CD4-positive, alpha-beta T cell (primary cell): ENCODE measurements at regions not wholly inside any gene's neighbourhood (a gene's known extent, or its start where the extent isn't known, plus 50 kb on each side); places are given as distances from the start of the nearest gene placed in this dataset.
"Not testable (repeated sequence)": the region's sequence is repeated elsewhere in the genome, so short reads cannot be mapped to it uniquely, and the experiment has no call there.

Experiments
- ATAC-seq: fragments of 200-7000 bp; cut with Tn5 transposase; one replicate; pipeline ENCODE4 v1.10.0; 2022; ENCODE audit warnings: mild to moderate bottlenecking; ENCODE audit not compliant: poor library complexity
- CTCF ChIA-PET: fragments of 350-600 bp; sonication (Branson Sonifier 250); formaldehyde crosslinking; loops from one replicate; lab custom pipeline; 2021; ENCODE audit warnings: antibody characterized with exemption, inconsistent platforms; lab: Charles Lee
- POLR2A ChIA-PET: fragments of 350-600 bp; sonication (Branson Sonifier 250); formaldehyde crosslinking; loops from one replicate; lab custom pipeline; 2021; ENCODE audit warnings: antibody characterized with exemption, inconsistent platforms; lab: Charles Lee
- DNase-seq, 14 experiments: peaks; one replicate each; pipeline ENCODE4 v3.0.0-alpha.2; 2013 to 2020; ENCODE audit warnings: mixed read lengths in 2 of 14
- H3K27ac ChIP-seq, 2 donors: one replicate each; pipeline versions ENCODE4 v1.5.1 to v1.7.0; 2013; ENCODE audit warnings: low read length in 2 of 2, low read depth in 1 of 2, mild to moderate bottlenecking in 1 of 2
- H3K27me3 ChIP-seq, 2 experiments: 1 replicate in 1 of 2; 2 replicates in 1 of 2; pipeline versions ENCODE4 v1.6.1 to v1.7.0; 2013; ENCODE audit warnings: low read length in 2 of 2, control low read depth in 1 of 2, mild to moderate bottlenecking in 1 of 2, moderate library complexity in 1 of 2; ENCODE audit not compliant: insufficient read depth in 2 of 2, control insufficient read depth in 1 of 2
- H3K36me3 ChIP-seq: one replicate; pipeline ENCODE4 v1.6.1; 2013; ENCODE audit warnings: low read length, control low read depth; ENCODE audit not compliant: insufficient read depth
- H3K4me1 ChIP-seq: one replicate; pipeline ENCODE4 v1.6.1; 2013; ENCODE audit warnings: low read length, control low read depth; ENCODE audit not compliant: insufficient read depth
- H3K4me3 ChIP-seq: one replicate; pipeline ENCODE4 v1.5.1; 2013; ENCODE audit warnings: mild to moderate bottlenecking, low read length, moderate library complexity
- H3K9me3 ChIP-seq, 2 experiments: 1 replicate in 1 of 2; 2 replicates in 1 of 2; pipeline versions ENCODE4 v1.6.1 to v1.7.0; 2013; ENCODE audit warnings: low read length in 2 of 2, mild to moderate bottlenecking in 2 of 2, control low read depth in 1 of 2, moderate library complexity in 1 of 2; ENCODE audit not compliant: control insufficient read depth in 1 of 2, insufficient read depth in 1 of 2
- H3K27ac Mint-ChIP-seq: one replicate; pipeline ENCODE4 v1.8.0; 2020; ENCODE audit warnings: mixed read lengths
- H3K27me3 Mint-ChIP-seq: one replicate; pipeline ENCODE4 v1.8.0; 2021; ENCODE audit warnings: mixed read lengths
- H3K36me3 Mint-ChIP-seq: one replicate; pipeline ENCODE4 v1.8.0; 2021; ENCODE audit warnings: low read depth, mixed read lengths
- H3K4me1 Mint-ChIP-seq: one replicate; pipeline ENCODE4 v1.8.0; 2021; ENCODE audit warnings: low read depth, mixed read lengths
- H3K4me3 Mint-ChIP-seq: one replicate; pipeline ENCODE4 v1.8.0; 2020; ENCODE audit warnings: mild to moderate bottlenecking, mixed read lengths
- H3K9me3 Mint-ChIP-seq: one replicate; pipeline ENCODE4 v1.8.0; 2020; ENCODE audit warnings: mixed read lengths
- CTCF ChIP-seq: fragments of 200-600 bp; IDR thresholded peaks from one replicate; pipeline ENCODE4 v1.8.0; 2022; ENCODE audit warnings: antibody characterized with exemption, mild to moderate bottlenecking
- intact Hi-C, 2 experiments: fragments of 100-400 bp; cut with DNase I in 1 of 2; cut with micrococcal nuclease in 1 of 2; formaldehyde crosslinking; loops; one replicate each; pipeline versions ENCODE4 v1.15.1 to v1.9.0; 2023 to 2025; cut with DNase I, micrococcal nuclease

GRCh38 chr11:39341461-39341860 lies 2118.0 kb downstream of the LRRC4C start:
- no peak overlapping the region for H3K4me3 Mint-ChIP-seq
- no peak for TF ChIP-seq CTCF
- peaks cover 10% of the 10 kb centered on the region for H3K9me3 Mint-ChIP-seq
- Histone ChIP-seq H3K9me3 (peaks cover 8 to 15% of the 10 kb centered on the region in 2 experiments), H3K27me3 (no peaks in the 10 kb centered on the region), H3K27ac (no peak overlapping the region), H3K4me1 (no peaks in the 10 kb centered on the region), H3K36me3 (no peaks in the 10 kb centered on the region), H3K4me3 (no peak overlapping the region)
- CTCF ChIA-PET: no interaction called here
- DNase-seq (no peak), ATAC-seq (no peak)
- no peaks in the 10 kb centered on the region for H3K27me3 Mint-ChIP-seq
- no peak overlapping the region for H3K27ac Mint-ChIP-seq
- H3K4me1 Mint-ChIP-seq: no peaks in the 10 kb centered on the region
- intact Hi-C loops: no loop called here
- H3K36me3 Mint-ChIP-seq: no peaks in the 10 kb centered on the region
- POLR2A ChIA-PET: no interaction called here

- ATAC-seq, DNase-seq, CTCF ChIA-PET, H3K27ac Mint-ChIP-seq, H3K36me3 Mint-ChIP-seq, H3K4me1 Mint-ChIP-seq, H3K36me3 ChIP-seq, H3K9me3 Mint-ChIP-seq, H3K4me3 Mint-ChIP-seq, H3K27me3 Mint-ChIP-seq, H3K4me3 ChIP-seq, H3K9me3 ChIP-seq, POLR2A ChIA-PET, H3K27me3 ChIP-seq, H3K27ac ChIP-seq, intact Hi-C loops, H3K4me1 ChIP-seq: not testable (repeated sequence)
Observed at GRCh38 chr11:39333006-39333405, 2126.4 kb downstream of the LRRC4C start.

GRCh38 chr11:39327302-39327701 lies 2132.2 kb downstream of the LRRC4C start:
- no peak for TF ChIP-seq CTCF
- Histone ChIP-seq H3K27me3 (no peaks in the 10 kb centered on the region), H3K36me3 (no peaks in the 10 kb centered on the region), H3K4me3 (no peak overlapping the region), H3K27ac (no peak overlapping the region), H3K4me1 (no peaks in the 10 kb centered on the region), H3K9me3 (no peaks in the 10 kb centered on the region)
- Mint-ChIP-seq H3K9me3 (peaks cover 1% of the 10 kb centered on the region), H3K27ac (no peak overlapping the region), H3K36me3 (no peaks in the 10 kb centered on the region), H3K27me3 (no peaks in the 10 kb centered on the region), H3K4me1 (no peaks in the 10 kb centered on the region), H3K4me3 (no peak overlapping the region)
- CTCF ChIA-PET: no interaction called here
- no peak for DNase-seq
- POLR2A ChIA-PET: no interaction called here
- ATAC-seq: no peak
- intact Hi-C loops: no loop called here

- H3K27me3 Mint-ChIP-seq, ATAC-seq, CTCF ChIA-PET: not testable (repeated sequence)
Observed at GRCh38 chr11:39311888-39312287, 2147.6 kb downstream of the LRRC4C start.

More at GRCh38 chr11:39311888-39312287, 2147.6 kb downstream of the LRRC4C start:
- H3K4me3 ChIP-seq, H3K4me1 Mint-ChIP-seq, H3K4me3 Mint-ChIP-seq, H3K27ac Mint-ChIP-seq, POLR2A ChIA-PET, H3K4me1 ChIP-seq, H3K36me3 Mint-ChIP-seq, intact Hi-C loops, H3K36me3 ChIP-seq, H3K9me3 ChIP-seq, H3K27me3 ChIP-seq, DNase-seq, H3K27ac ChIP-seq: not testable (repeated sequence)
- peaks cover 19% of the 10 kb centered on the region for H3K9me3 Mint-ChIP-seq
